Stimulated activated CD4-positive, alpha-beta T cell treated with anti-CD3 and anti-CD28 coated beads, Interleukin-1b, Interleukin-23, amount 100 ng/mL, for 48 hours (primary cell): ENCODE measurements at regions not wholly inside any gene's neighbourhood (a gene's known extent, or its start where the extent isn't known, plus 50 kb on each side); places are given as distances from the start of the nearest gene placed in this dataset.
"Not testable (repeated sequence)": the region's sequence is repeated elsewhere in the genome, so short reads cannot be mapped to it uniquely, and the experiment has no call there.

ENCODE experiments used
- DNase-seq: peaks from one replicate; pipeline ENCODE4 v3.0.0-alpha.2; 2020

GRCh38 chr2:195270466-195271039 is 386.5 kb upstream of the SLC39A10 start:
- no peak for DNase-seq

- DNase-seq = no peak
Observed at GRCh38 chr2:195269220-195269619, 387.8 kb upstream of the SLC39A10 start.

GRCh38 chr2:195257979-195258378 is 399.0 kb upstream of the SLC39A10 start:
- no peak for DNase-seq

GRCh38 chr2:195252018-195252417 is 405.0 kb upstream of the SLC39A10 start:
- DNase-seq = no peak

- DNase-seq = no peak
Observed at GRCh38 chr2:195251214-195251613, 405.8 kb upstream of the SLC39A10 start.

- DNase-seq = no peak
Observed at GRCh38 chr2:195238826-195239225, 418.2 kb upstream of the SLC39A10 start.

GRCh38 chr2:195238379-195238778 is 418.6 kb upstream of the SLC39A10 start:
- DNase-seq = no peak

- not testable (repeated sequence) for DNase-seq
Observed at GRCh38 chr2:195228547-195228946, 428.5 kb upstream of the SLC39A10 start.

GRCh38 chr2:195214072-195214471 is 443.0 kb upstream of the SLC39A10 start:
- no peak for DNase-seq

GRCh38 chr2:195212586-195212985 is 444.4 kb upstream of the SLC39A10 start:
- DNase-seq = no peak

GRCh38 chr2:195202163-195202845 is 454.7 kb upstream of the SLC39A10 start:
- no peak for DNase-seq

- DNase-seq = no peak
Observed at GRCh38 chr2:195199864-195200263, 457.2 kb upstream of the SLC39A10 start.

GRCh38 chr2:195181059-195181705 is 475.8 kb upstream of the SLC39A10 start:
- no peak for DNase-seq

- DNase-seq = no peak
Observed at GRCh38 chr2:195168369-195168768, 488.7 kb upstream of the SLC39A10 start.

- no peak for DNase-seq
Observed at GRCh38 chr2:195164930-195165329, 492.1 kb upstream of the SLC39A10 start.

GRCh38 chr2:195162918-195163317 is 494.1 kb upstream of the SLC39A10 start:
- DNase-seq = no peak

- no peak for DNase-seq
Observed at GRCh38 chr2:195162194-195162593, 494.8 kb upstream of the SLC39A10 start.

- no peak for DNase-seq
Observed at GRCh38 chr2:195160963-195161362, 496.1 kb upstream of the SLC39A10 start.

GRCh38 chr2:195151711-195152110 is 505.3 kb upstream of the SLC39A10 start:
- DNase-seq = no peak

GRCh38 chr2:195150819-195151218 is 506.2 kb upstream of the SLC39A10 start:
- no peak for DNase-seq

- no peak for DNase-seq
Observed at GRCh38 chr2:195148004-195148403, 509.0 kb upstream of the SLC39A10 start.

- DNase-seq = no peak
Observed at GRCh38 chr2:195146761-195147541, 510.1 kb upstream of the SLC39A10 start.

- no peak for DNase-seq
Observed at GRCh38 chr2:195138435-195138834, 518.6 kb upstream of the SLC39A10 start.

GRCh38 chr2:195125889-195126288 is 531.1 kb upstream of the SLC39A10 start:
- not testable (repeated sequence) for DNase-seq
